Uterus (tissue), 3 donors: ENCODE measurements at regions not wholly inside any gene's neighbourhood (a gene's known extent, or its start where the extent isn't known, plus 50 kb on each side); places are given as distances from the start of the nearest gene placed in this dataset.

Experiments
- DNase-seq, 2 donors: peaks; one replicate each; pipeline ENCODE4 v3.0.0-alpha.2; 2019 to 2020
- H3K27ac ChIP-seq, 2 donors: fragments of 200-600 bp; sonication (generic); 1 replicate in 1 of 2; 2 replicates in 1 of 2; pipeline ENCODE4 v1.5.1; 2016 to 2018
- H3K27me3 ChIP-seq, 2 donors: fragments of 200-600 bp; sonication (generic); one replicate each; pipeline ENCODE4 v1.5.1; 2018 to 2019; ENCODE audit warnings: control low read depth in 1 of 2
- H3K36me3 ChIP-seq, 2 donors: fragments of 200-600 bp; sonication (generic); one replicate each; pipeline ENCODE4 v1.5.1; 2019; ENCODE audit warnings: control low read depth in 1 of 2
- H3K4me1 ChIP-seq, 2 donors: fragments of 200-600 bp; sonication (generic); one replicate each; pipeline ENCODE4 v1.5.1; 2018 to 2019; ENCODE audit warnings: control low read depth in 1 of 2
- H3K4me3 ChIP-seq, 2 donors: fragments of 200-600 bp; sonication (generic); 1 replicate in 1 of 2; 2 replicates in 1 of 2; pipeline ENCODE4 v1.5.1; 2018 to 2019; ENCODE audit warnings: mild to moderate bottlenecking in 1 of 2
- H3K9me3 ChIP-seq, 2 donors: fragments of 200-600 bp; sonication (generic); one replicate each; pipeline ENCODE4 v1.5.1; 2019; ENCODE audit warnings: control low read depth in 1 of 2
- CTCF ChIP-seq, 4 experiments: fragments of 200-600 bp in 2 of 4; fragments of 450-650 bp in 2 of 4; sonication (generic) in 2 of 4; IDR thresholded peaks; one replicate each; pipeline ENCODE4 v1.5.1; 2016 to 2019; ENCODE audit warnings: antibody characterized with exemption in 4 of 4, mild to moderate bottlenecking in 2 of 4, moderate library complexity in 1 of 4
- POLR2A ChIP-seq, 2 donors: fragments of 450-650 bp; IDR thresholded peaks; one replicate each; pipeline ENCODE4 v1.6.1; 2016; ENCODE audit warnings: antibody characterized with exemption in 2 of 2, mild to moderate bottlenecking in 1 of 2, moderate library complexity in 1 of 2
- intact Hi-C: fragments of 100-400 bp; cut with DNase I; formaldehyde crosslinking; loops from one replicate; pipeline ENCODE4 v1.15.1; 2023; ENCODE audit warnings: low total_unique reads
- donor health status: DM: yes; HTN: yes; CAD: no.

DNA sequence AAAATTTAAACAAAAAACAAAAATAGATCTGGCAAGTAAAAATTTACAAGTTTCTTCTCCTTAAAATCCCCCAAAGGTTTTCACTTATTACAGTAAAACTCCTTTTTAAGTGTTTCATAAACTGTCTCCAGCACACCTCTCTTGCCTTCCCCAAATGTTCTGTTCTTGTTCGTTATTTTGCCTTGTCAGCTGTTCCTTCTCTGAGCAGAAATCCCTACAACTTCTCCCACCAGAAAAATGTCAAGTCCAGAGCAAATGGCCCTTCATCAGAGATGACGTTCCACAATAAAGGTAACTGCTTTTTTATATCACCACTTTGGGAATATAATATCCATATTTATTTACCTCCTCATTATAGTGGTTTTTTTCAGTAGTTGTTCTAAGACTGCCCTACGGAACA is 432.1 kb downstream of the ADAM29 start:
- Histone ChIP-seq H3K9me3 (no peaks in the 10 kb centered on the region), H3K4me1 (no peaks in the 10 kb centered on the region), H3K36me3 (no peaks in the 10 kb centered on the region), H3K27me3 (no peaks in the 10 kb centered on the region), H3K27ac (no peak overlapping the region), H3K4me3 (no peak overlapping the region)
- TF ChIP-seq POLR2A (IDR thresholded peaks at IDR 0.05) = no peak
- no peak for TF ChIP-seq CTCF (IDR thresholded peaks at IDR 0.05)
- no peak for DNase-seq
- intact Hi-C loops = no loop called here

GRCh38 chr4:175351473-175351872 is 433.3 kb downstream of the ADAM29 start:
- Histone ChIP-seq H3K4me3 (no peak overlapping the region), H3K27me3 (no peaks in the 10 kb centered on the region), H3K27ac (no peak overlapping the region), H3K4me1 (no peaks in the 10 kb centered on the region), H3K36me3 (no peaks in the 10 kb centered on the region), H3K9me3 (no peaks in the 10 kb centered on the region)
- no peak for DNase-seq
- intact Hi-C loops = no loop called here
- no peak for TF ChIP-seq CTCF (IDR thresholded peaks at IDR 0.05)
- TF ChIP-seq POLR2A (IDR thresholded peaks at IDR 0.05) = no peak

DNA sequence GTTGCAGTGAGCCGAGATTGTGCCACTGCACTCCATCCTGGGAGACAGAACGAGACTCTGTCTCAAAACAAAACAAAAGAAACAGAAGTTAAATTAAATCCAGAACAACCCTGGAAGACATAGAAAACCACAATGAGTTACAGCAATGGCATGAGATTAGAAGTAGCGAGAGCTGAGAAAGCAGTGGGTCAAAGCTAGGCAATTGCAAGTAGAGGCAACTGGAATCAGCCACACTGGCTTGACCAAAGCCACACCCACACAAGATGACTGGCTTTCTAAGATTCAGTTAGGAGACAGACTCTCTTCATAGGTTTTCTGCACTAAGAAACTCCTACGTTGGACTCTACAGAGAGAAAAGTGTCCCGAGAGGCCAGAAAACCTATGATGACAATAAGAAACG is 443.0 kb downstream of the GPM6A start:
- DNase-seq = no peak
- TF ChIP-seq CTCF (IDR thresholded peaks at IDR 0.05) (no peak), POLR2A (IDR thresholded peaks at IDR 0.05) (no peak)
- Histone ChIP-seq H3K27me3 (no peaks in the 10 kb centered on the region), H3K9me3 (no peaks in the 10 kb centered on the region), H3K4me3 (no peak overlapping the region), H3K4me1 (no peaks in the 10 kb centered on the region), H3K27ac (no peak overlapping the region), H3K36me3 (no peaks in the 10 kb centered on the region)
- intact Hi-C loops = no loop called here

- no peaks in the 10 kb centered on the region for H3K4me1 ChIP-seq
- intact Hi-C loops = no loop called here
- TF ChIP-seq CTCF (IDR thresholded peaks at IDR 0.05) (no peak), POLR2A (IDR thresholded peaks at IDR 0.05) (no peak)
- no peaks in the 10 kb centered on the region for H3K27me3 ChIP-seq
- no peak for DNase-seq
- H3K27ac ChIP-seq = no peak overlapping the region
- H3K4me3 ChIP-seq = no peak overlapping the region
- H3K36me3 ChIP-seq = no peaks in the 10 kb centered on the region
- no peaks in the 10 kb centered on the region for H3K9me3 ChIP-seq
Observed at GRCh38 chr4:175371091-175371490, 441.0 kb downstream of the GPM6A start.

GRCh38 chr4:175373031-175373430 is 439.0 kb downstream of the GPM6A start:
- Histone ChIP-seq H3K4me3 (no peak overlapping the region), H3K27ac (no peak overlapping the region), H3K4me1 (no peaks in the 10 kb centered on the region), H3K27me3 (no peaks in the 10 kb centered on the region), H3K9me3 (no peaks in the 10 kb centered on the region), H3K36me3 (no peaks in the 10 kb centered on the region)
- TF ChIP-seq CTCF (IDR thresholded peaks at IDR 0.05) (no peak), POLR2A (IDR thresholded peaks at IDR 0.05) (no peak)
- DNase-seq = no peak
- intact Hi-C loops = no loop called here
